SU-DHL-6 (cell line): ENCODE measurements at regions not wholly inside any gene's neighbourhood (a gene's known extent, or its start where the extent isn't known, plus 50 kb on each side); places are given as distances from the start of the nearest gene placed in this dataset.

Experiments used
- EZH2phosphoT487 ChIP-seq: fragments of 200-600 bp; sonication (generic), shearing (Covaris generic); conservative IDR thresholded peaks from 2 replicates; pipeline ENCODE4 v1.6.1; 2018; ENCODE audit warnings: mild to moderate bottlenecking, antibody characterized with exemption, low read length, moderate library complexity, mixed read lengths
- TF ChIP-seq, protein P1 (sequence below): fragments of 200-600 bp; sonication (generic); IDR thresholded peaks from one replicate; pipeline ENCODE4 v1.5.1; 2017; ENCODE audit warnings: antibody characterized with exemption, mild to moderate bottlenecking, low read length, moderate library complexity; ENCODE audit not compliant: insufficient read depth, poor library complexity, severe bottlenecking

DNA sequence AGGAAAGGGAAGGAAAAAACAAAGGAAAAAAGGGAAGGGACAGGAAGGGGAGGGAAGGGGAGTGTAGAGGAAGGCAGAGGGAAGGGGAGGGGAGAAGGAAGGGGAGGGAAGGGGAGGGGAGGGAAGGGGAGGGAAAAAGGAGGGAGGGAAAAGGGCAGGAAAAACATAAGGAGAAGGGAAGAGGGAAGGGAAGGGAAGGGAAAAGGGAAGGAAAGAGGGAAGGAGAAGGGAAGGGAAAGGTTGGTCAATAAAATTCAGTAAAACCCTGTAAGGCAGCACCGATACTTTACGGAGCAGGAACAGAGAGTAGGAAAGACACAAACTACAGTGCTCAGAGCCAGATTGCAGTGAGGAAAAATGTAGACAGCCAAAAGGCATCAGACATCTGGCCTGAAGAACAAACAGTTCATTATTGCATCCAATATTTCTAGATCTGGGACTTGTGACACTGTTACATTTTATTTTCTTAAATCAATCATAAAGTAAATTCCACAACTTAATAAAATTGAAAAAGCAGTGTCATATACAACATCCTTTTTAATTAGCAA, 322.0 kb downstream of the CRPPA start:
- TF ChIP-seq, protein P1, sequence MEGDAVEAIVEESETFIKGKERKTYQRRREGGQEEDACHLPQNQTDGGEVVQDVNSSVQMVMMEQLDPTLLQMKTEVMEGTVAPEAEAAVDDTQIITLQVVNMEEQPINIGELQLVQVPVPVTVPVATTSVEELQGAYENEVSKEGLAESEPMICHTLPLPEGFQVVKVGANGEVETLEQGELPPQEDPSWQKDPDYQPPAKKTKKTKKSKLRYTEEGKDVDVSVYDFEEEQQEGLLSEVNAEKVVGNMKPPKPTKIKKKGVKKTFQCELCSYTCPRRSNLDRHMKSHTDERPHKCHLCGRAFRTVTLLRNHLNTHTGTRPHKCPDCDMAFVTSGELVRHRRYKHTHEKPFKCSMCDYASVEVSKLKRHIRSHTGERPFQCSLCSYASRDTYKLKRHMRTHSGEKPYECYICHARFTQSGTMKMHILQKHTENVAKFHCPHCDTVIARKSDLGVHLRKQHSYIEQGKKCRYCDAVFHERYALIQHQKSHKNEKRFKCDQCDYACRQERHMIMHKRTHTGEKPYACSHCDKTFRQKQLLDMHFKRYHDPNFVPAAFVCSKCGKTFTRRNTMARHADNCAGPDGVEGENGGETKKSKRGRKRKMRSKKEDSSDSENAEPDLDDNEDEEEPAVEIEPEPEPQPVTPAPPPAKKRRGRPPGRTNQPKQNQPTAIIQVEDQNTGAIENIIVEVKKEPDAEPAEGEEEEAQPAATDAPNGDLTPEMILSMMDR: no peak
- TF ChIP-seq EZH2phosphoT487: no peak
